Kasumi-1 (cell line): ENCODE measurements at regions not wholly inside any gene's neighbourhood (a gene's known extent, or its start where the extent isn't known, plus 50 kb on each side); places are given as distances from the start of the nearest gene placed in this dataset.

Source experiments
- DNase-seq, 2 experiments: peaks; one replicate each; lab custom pipeline; 2025; lab: John Stamatoyannopoulos, UW

GRCh38 chr15:31758126-31758525 lies 272.2 kb upstream of the CHRNA7 start:
- no peak for DNase-seq

GRCh38 chr15:31768055-31768454 lies 262.3 kb upstream of the CHRNA7 start:
- DNase-seq = no peak

- no peak for DNase-seq
Measured at GRCh38 chr15:31774045-31774444, 256.3 kb upstream of the CHRNA7 start.

GRCh38 chr15:31776039-31776438 lies 254.3 kb upstream of the CHRNA7 start:
- DNase-seq = no peak

- no peak for DNase-seq
Measured at GRCh38 chr15:31781261-31781660, 249.1 kb upstream of the CHRNA7 start.

GRCh38 chr15:31782016-31782783 lies 248.1 kb upstream of the CHRNA7 start:
- no peak for DNase-seq

GRCh38 chr15:31782951-31783350 lies 247.4 kb upstream of the CHRNA7 start:
- no peak for DNase-seq

GRCh38 chr15:31786360-31786759 lies 244.0 kb upstream of the CHRNA7 start:
- DNase-seq = no peak

GRCh38 chr15:31788104-31788503 lies 242.2 kb upstream of the CHRNA7 start:
- DNase-seq = no peak

- DNase-seq = no peak
Measured at GRCh38 chr15:31792611-31793199, 237.6 kb upstream of the CHRNA7 start.

GRCh38 chr15:31799319-31799714 lies 231.0 kb upstream of the CHRNA7 start:
- DNase-seq = no peak

GRCh38 chr15:31799715-31800321 lies 230.5 kb upstream of the CHRNA7 start:
- DNase-seq = no peak

GRCh38 chr15:31801152-31801551 lies 229.2 kb upstream of the CHRNA7 start:
- DNase-seq = no peak

GRCh38 chr15:31802761-31803160 lies 227.6 kb upstream of the CHRNA7 start:
- no peak for DNase-seq

- no peak for DNase-seq
Measured at GRCh38 chr15:31803388-31803884, 226.9 kb upstream of the CHRNA7 start.

- no peak for DNase-seq
Measured at GRCh38 chr15:31805090-31805662, 225.1 kb upstream of the CHRNA7 start.

GRCh38 chr15:31806106-31806505 lies 224.2 kb upstream of the CHRNA7 start:
- no peak for DNase-seq

GRCh38 chr15:31811641-31812040 lies 218.7 kb upstream of the CHRNA7 start:
- no peak for DNase-seq

- no peak for DNase-seq
Measured at GRCh38 chr15:31814082-31814481, 216.2 kb upstream of the CHRNA7 start.

GRCh38 chr15:31815411-31816155 lies 214.7 kb upstream of the CHRNA7 start:
- DNase-seq = no peak

- DNase-seq = no peak
Measured at GRCh38 chr15:31822463-31822862, 207.9 kb upstream of the CHRNA7 start.

- DNase-seq = no peak
Measured at GRCh38 chr15:31824024-31824423, 206.3 kb upstream of the CHRNA7 start.
